Endothelial cell of umbilical vein (primary cell): ENCODE measurements at regions not wholly inside any gene's neighbourhood (a gene's known extent, or its start where the extent isn't known, plus 50 kb on each side); places are given as distances from the start of the nearest gene placed in this dataset.
A peak's percentile ranks its signal among the peaks of the same experiment; 100 is the strongest.

ENCODE experiments used
- BruUV-seq: library from RNA; stranded (reverse); fragments of 400-500 nt; replicated peaks from 2 replicates; lab custom pipeline; 2021; lab: Mats Ljungman, UMichigan
- CTCF ChIA-PET: fragments of 300-600, 350-600 bp; sonication (Branson Sonifier 250); formaldehyde crosslinking; loops from one replicate; lab custom pipeline; 2021; ENCODE audit warnings: antibody characterized with exemption, inconsistent platforms; lab: Charles Lee
- POLR2A ChIA-PET: fragments of 300-600, 350-600 bp; sonication (Branson Sonifier 250); formaldehyde crosslinking; loops from one replicate; lab custom pipeline; 2021; ENCODE audit warnings: antibody characterized with exemption, inconsistent platforms; lab: Charles Lee
- DNase-seq: peaks from one replicate; pipeline ENCODE4 v3.0.0-alpha.2; 2011; ENCODE audit warnings: low read depth, low spot score
- FAIRE-seq: peaks from 2 replicates; lab custom pipeline; 2011; peaks lifted over from hg19 to GRCh38; lab: Jason Lieb, UNC
- H2AFZ ChIP-seq: 2 replicates; pipeline ENCODE4 v1.6.0; 2012; ENCODE audit warnings: low read depth, low read length, control low read depth, inconsistent platforms
- H3K27ac ChIP-seq: 2 replicates; pipeline ENCODE4 v1.5.1; 2011; ENCODE audit warnings: low read depth, mild to moderate bottlenecking, control low read depth, low read length, moderate library complexity; ENCODE audit not compliant: insufficient read depth
- H3K27me3 ChIP-seq, 2 experiments: 2 replicates each; pipeline versions ENCODE4 v1.6.0 to v1.6.1; 2011; ENCODE audit warnings: low read length in 2 of 2, mixed read lengths in 1 of 2; ENCODE audit not compliant: control insufficient read depth in 2 of 2, insufficient read depth in 2 of 2
- H3K36me3 ChIP-seq, 2 experiments: 2 replicates in 1 of 2; 3 replicates in 1 of 2; pipeline ENCODE4 v1.5.1; 2011; ENCODE audit warnings: low read length in 2 of 2, mild to moderate bottlenecking in 1 of 2, moderate library complexity in 1 of 2; ENCODE audit not compliant: control insufficient read depth in 2 of 2, insufficient read depth in 2 of 2; ENCODE audit errors: extremely low read depth in 1 of 2
- H3K4me1 ChIP-seq: 3 replicates; pipeline ENCODE4 v1.5.1; 2011; ENCODE audit warnings: mild to moderate bottlenecking, low read length; ENCODE audit not compliant: control insufficient read depth, insufficient read depth; ENCODE audit errors: extremely low read depth
- H3K4me2 ChIP-seq: 2 replicates; pipeline ENCODE4 v1.6.1; 2011; ENCODE audit warnings: low read length, control low read depth, mixed read lengths; ENCODE audit not compliant: insufficient read depth
- H3K4me3 ChIP-seq, 3 experiments: fragments of 200-600 bp in 1 of 3; sonication (generic), shearing (Covaris generic) in 1 of 3; replicated peaks in 1 of 3; 2 replicates each; pipeline ENCODE4 v1.5.1; 2011 to 2016; ENCODE audit warnings: control low read depth in 3 of 3, low read length in 3 of 3, mild to moderate bottlenecking in 2 of 3, inconsistent platforms in 1 of 3, low read depth in 1 of 3, moderate library complexity in 1 of 3; ENCODE audit not compliant: insufficient read depth in 1 of 3
- H3K79me2 ChIP-seq: 2 replicates; pipeline ENCODE4 v1.6.0; 2012; ENCODE audit warnings: low read length, inconsistent platforms; ENCODE audit not compliant: control insufficient read depth, insufficient read depth
- H3K9ac ChIP-seq: replicated peaks from 2 replicates; pipeline ENCODE3; 2011; ENCODE audit warnings: low read length, control low read depth; ENCODE audit not compliant: insufficient read depth; ENCODE audit errors: extremely low read depth
- H3K9me1 ChIP-seq: replicated peaks from 3 replicates; pipeline ENCODE4 v1.6.0; 2011; ENCODE audit warnings: mild to moderate bottlenecking, low read length; ENCODE audit not compliant: control insufficient read depth, insufficient read depth; ENCODE audit errors: extremely low read depth
- H3K9me3 ChIP-seq: replicated peaks from 2 replicates; pipeline ENCODE4 v1.5.1; 2012; ENCODE audit warnings: low read length, inconsistent platforms; ENCODE audit not compliant: control insufficient read depth, insufficient read depth
- H4K20me1 ChIP-seq: replicated peaks from 2 replicates; pipeline ENCODE3; 2011; ENCODE audit warnings: mild to moderate bottlenecking, low read length; ENCODE audit not compliant: control insufficient read depth, insufficient read depth; ENCODE audit errors: extremely low read depth
- GATA2 ChIP-seq: IDR thresholded peaks from 2 replicates; pipeline ENCODE4 v1.7.0; 2011; ENCODE audit warnings: low read depth, mild to moderate bottlenecking, moderate library complexity, mixed read lengths, low read length; ENCODE audit not compliant: insufficient read length, insufficient read depth
- JUN ChIP-seq: IDR thresholded peaks from 2 replicates; pipeline ENCODE4 v1.6.1; 2011; ENCODE audit warnings: borderline replicate concordance, low read depth; ENCODE audit not compliant: insufficient read length, insufficient read depth
- MYC ChIP-seq: IDR thresholded peaks from one replicate; pipeline ENCODE4 v1.6.1; 2011; ENCODE audit warnings: mild to moderate bottlenecking, low read depth, low read length
- POLR2A ChIP-seq: IDR thresholded peaks from 2 replicates; pipeline ENCODE4 v1.6.1; 2012; ENCODE audit warnings: low read depth, mild to moderate bottlenecking, control low read depth, low read length
- POLR2AphosphoS5 ChIP-seq: IDR thresholded peaks from 2 replicates; pipeline ENCODE4 v1.6.1; 2012; ENCODE audit warnings: low read depth, mild to moderate bottlenecking, control low read depth, low read length, moderate library complexity; ENCODE audit not compliant: insufficient read depth
- dilution Hi-C: fragments of 300-500 bp; cut with MboI; formaldehyde crosslinking; loops from one replicate; pipeline ENCODE4 v1.15.0; 2019; ENCODE audit warnings: low sequenced_read_pairs; ENCODE audit not compliant: extremely low pct_ligation_motif_present
- intact Hi-C: fragments of 100-400 bp; cut with micrococcal nuclease; formaldehyde crosslinking; loops from one replicate; pipeline ENCODE4 v1.10.0; 2022
- TF ChIP-seq, protein P1 (sequence below), 2 donors: IDR thresholded peaks; 1 replicate in 1 of 2; 2 replicates in 1 of 2; pipeline ENCODE4 v1.5.1; 2011; ENCODE audit warnings: low read length in 2 of 2, mild to moderate bottlenecking in 2 of 2, moderate library complexity in 2 of 2, control low read depth in 1 of 2, inconsistent platforms in 1 of 2, low read depth in 1 of 2; ENCODE audit not compliant: insufficient read depth in 1 of 2; ENCODE audit errors: extremely low read depth in 1 of 2

DNA sequence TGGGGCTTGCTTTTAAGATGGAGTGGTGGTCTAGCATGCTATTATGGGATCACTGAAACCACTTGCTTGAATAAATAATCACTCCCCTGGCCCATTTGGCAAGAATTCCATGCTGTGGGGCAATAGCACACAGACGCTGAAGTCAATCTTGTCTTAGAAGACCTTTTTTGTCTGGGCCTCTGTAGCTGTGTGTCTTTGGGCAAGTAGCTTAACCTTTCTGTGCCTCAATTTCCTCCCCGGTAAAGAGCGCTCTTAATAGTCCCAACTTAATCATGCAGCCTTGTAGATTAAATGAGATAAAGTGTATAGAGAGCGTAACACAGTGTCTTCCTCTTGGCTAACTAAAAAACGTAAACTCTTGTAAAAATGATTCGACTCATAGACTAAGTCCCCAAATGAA lies 125.4 kb upstream of the IGSF21 start:
- Histone ChIP-seq H4K20me1 (no peaks in the 10 kb centered on the region), H3K27me3 (no peaks in the 10 kb centered on the region), H3K9me1 (no peaks in the 10 kb centered on the region), H3K4me3 (no peak overlapping the region), H3K4me1 (no peaks in the 10 kb centered on the region), H3K9ac (no peak overlapping the region), H3K9me3 (no peaks in the 10 kb centered on the region), H3K79me2 (no peaks in the 10 kb centered on the region), H2AFZ (no peak overlapping the region), H3K27ac (no peak overlapping the region), H3K4me2 (no peak overlapping the region), H3K36me3 (no peaks in the 10 kb centered on the region)
- no TSS peak for BruUV-seq
- TF ChIP-seq POLR2AphosphoS5 (no peak), MYC (no peak), JUN (no peak), POLR2A (no peak)
- FAIRE-seq (no peak), DNase-seq (no peak)
- intact Hi-C loops, result no loop called here
- ChIA-PET CTCF (no interaction called here), POLR2A (no interaction called here)
- dilution Hi-C loops, result no loop called here

DNA sequence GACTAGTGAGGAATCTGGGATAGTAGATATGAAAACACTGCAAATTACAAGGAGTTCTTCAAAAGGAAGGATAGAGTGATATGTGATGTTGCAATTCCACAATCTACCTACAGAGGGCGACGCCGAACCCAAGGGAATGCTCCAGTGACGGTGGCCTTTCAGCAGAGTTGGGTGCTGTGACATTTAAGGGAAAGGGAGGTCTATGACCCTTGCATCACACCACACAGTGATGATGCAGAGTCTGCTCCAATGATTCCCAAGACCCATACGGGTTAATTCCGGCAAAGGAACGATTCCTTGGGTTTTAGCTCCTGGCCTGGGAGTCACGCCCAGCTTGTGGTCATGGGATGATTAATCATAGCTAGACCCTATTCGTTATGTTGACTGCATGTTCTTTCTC lies 123.0 kb upstream of the IGSF21 start:
- H3K9me3 ChIP-seq, result no peaks in the 10 kb centered on the region
- H3K36me3 ChIP-seq, result no peaks in the 10 kb centered on the region
- no peak overlapping the region for H3K9ac ChIP-seq
- CTCF ChIA-PET, result no interaction called here
- no peaks in the 10 kb centered on the region for H3K4me1 ChIP-seq
- BruUV-seq, result no TSS peak
- no peak overlapping the region for H3K27ac ChIP-seq
- H3K4me2 ChIP-seq, result no peak overlapping the region
- TF ChIP-seq, protein P1, sequence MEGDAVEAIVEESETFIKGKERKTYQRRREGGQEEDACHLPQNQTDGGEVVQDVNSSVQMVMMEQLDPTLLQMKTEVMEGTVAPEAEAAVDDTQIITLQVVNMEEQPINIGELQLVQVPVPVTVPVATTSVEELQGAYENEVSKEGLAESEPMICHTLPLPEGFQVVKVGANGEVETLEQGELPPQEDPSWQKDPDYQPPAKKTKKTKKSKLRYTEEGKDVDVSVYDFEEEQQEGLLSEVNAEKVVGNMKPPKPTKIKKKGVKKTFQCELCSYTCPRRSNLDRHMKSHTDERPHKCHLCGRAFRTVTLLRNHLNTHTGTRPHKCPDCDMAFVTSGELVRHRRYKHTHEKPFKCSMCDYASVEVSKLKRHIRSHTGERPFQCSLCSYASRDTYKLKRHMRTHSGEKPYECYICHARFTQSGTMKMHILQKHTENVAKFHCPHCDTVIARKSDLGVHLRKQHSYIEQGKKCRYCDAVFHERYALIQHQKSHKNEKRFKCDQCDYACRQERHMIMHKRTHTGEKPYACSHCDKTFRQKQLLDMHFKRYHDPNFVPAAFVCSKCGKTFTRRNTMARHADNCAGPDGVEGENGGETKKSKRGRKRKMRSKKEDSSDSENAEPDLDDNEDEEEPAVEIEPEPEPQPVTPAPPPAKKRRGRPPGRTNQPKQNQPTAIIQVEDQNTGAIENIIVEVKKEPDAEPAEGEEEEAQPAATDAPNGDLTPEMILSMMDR (IDR thresholded peaks at IDR 0.05; ENCODE audit: extremely low read depth in 1 of 2, insufficient read depth in 1 of 2, low read depth in 1 of 2, low read length in 2 of 2), result peak in 1 of 2 donors; percentile 12
- TF ChIP-seq GATA2, result no peak
- H2AFZ ChIP-seq, result no peak overlapping the region
- dilution Hi-C loops, result no loop called here
- no peak for FAIRE-seq
- H4K20me1 ChIP-seq, result no peaks in the 10 kb centered on the region
- intact Hi-C loops, result no loop called here
- no peak for DNase-seq
- H3K4me3 ChIP-seq, result no peak overlapping the region
- POLR2A ChIA-PET, result no interaction called here
- no peaks in the 10 kb centered on the region for H3K79me2 ChIP-seq
- H3K27me3 ChIP-seq, result no peaks in the 10 kb centered on the region
- no peaks in the 10 kb centered on the region for H3K9me1 ChIP-seq
